AG04450 (cell line): ENCODE measurements at regions not wholly inside any gene's neighbourhood (a gene's known extent, or its start where the extent isn't known, plus 50 kb on each side); places are given as distances from the start of the nearest gene placed in this dataset.

Experiments used
- CTCF ChIA-PET: fragments of 300-600, 350-600 bp; formaldehyde crosslinking; extraction: SDS; loops from one replicate; lab custom pipeline; 2022; ENCODE audit warnings: antibody characterized with exemption, inconsistent platforms; lab: Charles Lee
- POLR2A ChIA-PET: fragments of 350-600 bp; formaldehyde crosslinking; extraction: SDS; loops from one replicate; lab custom pipeline; 2021; ENCODE audit warnings: antibody characterized with exemption, inconsistent platforms; lab: Yijun Ruan, JAX
- DNase-seq: peaks from one replicate; pipeline ENCODE4 v3.0.0-alpha.2; 2011; ENCODE audit warnings: low read depth, low spot score
- H3K27ac ChIP-seq: one replicate; pipeline ENCODE4 v1.5.1; 2012; ENCODE audit warnings: low read depth, low read length, control low read depth
- H3K27me3 ChIP-seq: one replicate; pipeline ENCODE4 v1.6.0; 2012; ENCODE audit warnings: low read length; ENCODE audit not compliant: control insufficient read depth, insufficient read depth
- H3K4me3 ChIP-seq: 2 replicates; pipeline ENCODE4 v1.5.1; 2011; ENCODE audit warnings: mild to moderate bottlenecking, low read depth, low read length, control low read depth
- H3K9me3 ChIP-seq: 2 replicates; pipeline ENCODE4 v1.5.1; 2012; ENCODE audit warnings: low read length; ENCODE audit not compliant: control insufficient read depth, insufficient read depth
- CTCF ChIP-seq: IDR thresholded peaks from 2 replicates; pipeline ENCODE4 v1.5.1; 2011; ENCODE audit warnings: low read depth, low read length, control low read depth, inconsistent platforms

DNA sequence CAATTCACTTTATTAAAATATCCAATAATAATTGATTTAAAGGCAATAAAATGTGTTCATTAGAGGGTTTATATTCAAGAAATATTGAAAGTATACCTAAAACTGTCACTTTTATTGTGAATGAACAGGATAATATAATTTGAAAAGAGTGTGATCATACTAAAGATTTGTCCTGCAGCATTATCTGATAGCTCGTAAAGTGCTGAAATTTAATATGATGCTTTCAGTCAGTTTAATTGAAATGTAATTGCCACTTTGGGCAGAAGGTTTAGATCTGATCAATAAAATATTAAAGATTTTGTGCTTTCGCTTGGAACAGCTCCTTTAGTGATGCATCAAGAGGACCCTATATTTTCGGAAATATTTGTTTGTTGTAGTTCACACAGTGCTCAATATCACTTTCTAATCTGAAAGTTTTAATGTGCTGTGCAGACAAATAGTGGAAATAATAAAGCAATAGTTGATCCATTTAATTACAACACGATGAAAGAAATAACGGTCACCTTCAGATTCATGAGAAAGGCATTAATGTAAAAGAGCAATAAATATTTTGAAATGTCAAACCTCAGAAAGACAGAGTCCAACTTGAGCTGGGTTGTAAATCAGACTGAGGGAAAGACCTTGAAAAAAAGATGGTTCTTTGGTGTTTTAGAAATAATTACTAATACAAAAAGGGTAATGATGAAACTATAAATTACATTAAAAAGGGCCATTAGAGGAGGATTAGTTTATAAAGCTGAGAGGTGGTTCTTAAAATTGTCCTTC, 129.7 kb upstream of the MEIS2 start:
- TF ChIP-seq CTCF: no peak
- H3K4me3 ChIP-seq: no peak overlapping the region
- no peak overlapping the region for H3K27ac ChIP-seq
- no peaks in the 10 kb centered on the region for H3K27me3 ChIP-seq
- DNase-seq: no peak
- ChIA-PET CTCF (no interaction called here), POLR2A (no interaction called here)
- H3K9me3 ChIP-seq: no peaks in the 10 kb centered on the region

GRCh38 chr15:37245358-37245757, 145.0 kb upstream of the MEIS2 start:
- ChIA-PET POLR2A (no interaction called here), CTCF (interaction anchor here (0.6 kb wide), 1 partner anchor 396 kb away, joined by 3 read pairs; no protein-coding TSS in a partner anchor)
- no peak overlapping the region for H3K4me3 ChIP-seq
- no peak for TF ChIP-seq CTCF
- no peaks in the 10 kb centered on the region for H3K9me3 ChIP-seq
- no peak overlapping the region for H3K27ac ChIP-seq
- no peaks in the 10 kb centered on the region for H3K27me3 ChIP-seq
- DNase-seq: no peak

DNA sequence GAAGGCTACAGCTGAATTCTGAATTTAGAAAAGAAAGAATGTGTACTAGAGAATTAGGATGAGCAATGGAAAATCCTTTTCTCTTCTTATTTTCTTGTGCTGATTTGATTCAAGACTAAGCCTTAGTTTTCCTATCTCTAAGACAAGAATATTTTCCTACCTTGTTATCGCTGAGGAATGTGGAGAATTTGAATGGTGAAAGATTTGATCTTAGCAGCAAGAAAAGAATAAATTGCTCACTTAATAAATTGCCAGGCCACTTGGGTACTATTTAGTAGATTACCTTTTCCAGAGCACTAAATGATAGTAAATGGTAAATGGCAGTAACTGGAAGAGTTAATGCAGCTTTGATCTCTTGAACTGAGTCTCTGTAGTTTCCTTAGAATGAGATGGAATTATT, 145.7 kb upstream of the MEIS2 start:
- CTCF ChIA-PET: no interaction called here
- no peak for TF ChIP-seq CTCF
- H3K9me3 ChIP-seq: no peaks in the 10 kb centered on the region
- no peak overlapping the region for H3K4me3 ChIP-seq
- H3K27me3 ChIP-seq: no peaks in the 10 kb centered on the region
- no peak overlapping the region for H3K27ac ChIP-seq
- DNase-seq: no peak
- POLR2A ChIA-PET: no interaction called here

GRCh38 chr15:37246856-37247255, 146.5 kb upstream of the MEIS2 start:
- DNase-seq: no peak
- no peaks in the 10 kb centered on the region for H3K9me3 ChIP-seq
- H3K27ac ChIP-seq: no peak overlapping the region
- POLR2A ChIA-PET: no interaction called here
- H3K27me3 ChIP-seq: no peaks in the 10 kb centered on the region
- no peak overlapping the region for H3K4me3 ChIP-seq
- CTCF ChIA-PET: no interaction called here
- no peak for TF ChIP-seq CTCF

- H3K9me3 ChIP-seq: no peaks in the 10 kb centered on the region
- TF ChIP-seq CTCF: no peak
- H3K4me3 ChIP-seq: no peak overlapping the region
- H3K27me3 ChIP-seq: no peaks in the 10 kb centered on the region
- POLR2A ChIA-PET: no interaction called here
- H3K27ac ChIP-seq: no peak overlapping the region
- DNase-seq: no peak
- CTCF ChIA-PET: no interaction called here
Measured at GRCh38 chr15:37249249-37249648, 148.9 kb upstream of the MEIS2 start.
